HUES64 (cell line): ENCODE measurements at regions not wholly inside any gene's neighbourhood (a gene's known extent, or its start where the extent isn't known, plus 50 kb on each side); places are given as distances from the start of the nearest gene placed in this dataset.

ENCODE experiments used
- H3K27ac ChIP-seq: 2 replicates; pipeline ENCODE4 v1.7.0; 2013; ENCODE audit warnings: low read depth, low read length, inconsistent platforms
- H3K27me3 ChIP-seq: 2 replicates; pipeline ENCODE4 v1.6.1; 2013; ENCODE audit warnings: mild to moderate bottlenecking, low read length; ENCODE audit not compliant: insufficient read depth
- H3K36me3 ChIP-seq: 2 replicates; pipeline ENCODE4 v1.6.1; 2013; ENCODE audit warnings: mild to moderate bottlenecking, low read length; ENCODE audit not compliant: insufficient read depth
- H3K4me1 ChIP-seq: 2 replicates; pipeline ENCODE4 v1.6.1; 2013; ENCODE audit warnings: mild to moderate bottlenecking, low read length, moderate library complexity; ENCODE audit not compliant: insufficient read depth
- H3K4me3 ChIP-seq: 2 replicates; pipeline ENCODE4 v1.5.1; 2013; ENCODE audit warnings: mild to moderate bottlenecking, low read length, moderate library complexity
- H3K9ac ChIP-seq: 2 replicates; pipeline ENCODE4 v1.6.1; 2013; ENCODE audit warnings: mild to moderate bottlenecking, low read depth, low read length
- H3K9me3 ChIP-seq: 2 replicates; pipeline ENCODE4 v1.6.1; 2013; ENCODE audit warnings: low read depth, low read length; ENCODE audit not compliant: insufficient read depth
- WGBS: fragments of 150-250, 120-280 bp; methylation state at CpG from one replicate; pipeline ENCODE4 v1.1.7; 2013; ENCODE audit warnings: missing lambda C conversion rate; 5-methylcytosine and 5-hydroxymethylcytosine counted together

DNA sequence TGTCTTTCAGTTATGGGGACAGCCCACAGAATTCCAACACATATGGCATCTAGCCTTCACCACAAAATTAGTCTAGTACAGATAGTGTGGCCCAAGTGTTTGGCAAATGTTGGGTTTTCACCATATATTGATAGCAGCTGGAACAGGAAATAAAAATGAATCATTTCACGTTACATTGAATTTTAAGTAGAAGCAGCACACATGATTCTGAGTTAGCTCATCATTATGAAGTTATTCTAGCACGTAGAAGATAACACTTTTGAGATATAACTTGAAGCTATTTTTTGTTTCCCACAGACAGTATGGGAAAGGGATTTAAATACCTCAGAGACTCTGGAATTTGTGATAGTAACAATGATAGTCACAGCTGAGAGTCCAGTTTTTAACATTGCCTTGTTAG is 118.7 kb downstream of the FAT4 start:
- Histone ChIP-seq H3K9ac (no peak overlapping the region), H3K27ac (no peak overlapping the region), H3K36me3 (no peaks in the 10 kb centered on the region; the same call in 1 of the 2 replicates), H3K27me3 (no peaks in the 10 kb centered on the region), H3K4me1 (0 out of 2 replicates have a peak, but pooled peaks cover 3% of the 10 kb centered on the region), H3K9me3 (no peaks in the 10 kb centered on the region), H3K4me3 (no peak overlapping the region)
- 96% methylated on average over 2 of the region's 2 CpGs for WGBS

DNA sequence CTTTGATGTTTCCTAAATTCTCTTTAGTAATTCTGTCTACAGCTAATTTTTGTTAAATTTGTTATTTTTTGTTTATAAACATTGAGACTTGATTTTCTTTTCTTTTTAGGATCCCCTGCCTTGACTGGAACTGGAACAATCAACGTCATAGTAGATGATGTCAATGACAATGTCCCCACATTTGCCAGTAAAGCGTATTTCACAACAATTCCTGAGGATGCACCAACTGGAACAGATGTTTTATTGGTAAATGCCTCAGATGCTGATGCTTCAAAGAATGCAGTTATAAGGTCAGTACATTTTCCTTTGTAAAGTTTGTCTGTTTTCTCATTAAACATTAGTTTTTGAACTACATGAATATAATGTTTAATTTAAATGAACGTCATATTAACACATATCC is 119.4 kb downstream of the FAT4 start:
- Histone ChIP-seq H3K9ac (no peak overlapping the region), H3K4me3 (no peak overlapping the region)
- 98% methylated on average over 2 of the region's 3 CpGs for WGBS

DNA sequence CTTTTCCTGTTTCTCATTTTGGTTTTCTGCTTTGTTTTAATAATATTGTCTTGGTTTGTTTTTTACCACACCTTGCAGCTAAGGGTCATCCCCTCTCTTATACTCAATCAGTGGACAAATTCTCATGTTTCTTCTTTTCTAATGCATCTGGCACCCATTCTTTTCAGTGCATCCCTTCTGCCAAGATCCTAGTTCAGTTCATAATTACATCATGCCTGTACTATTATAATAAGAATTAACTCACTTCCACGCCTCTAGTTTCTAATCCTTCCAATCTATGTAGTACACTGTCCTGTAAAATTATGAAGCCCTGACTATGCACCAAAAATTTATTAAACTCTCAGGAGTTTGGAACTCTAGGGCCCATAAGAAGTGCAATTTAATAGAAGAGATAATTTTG is 126.1 kb downstream of the FAT4 start:
- WGBS: 91% methylated on average over 1 of the region's 1 CpG
- H3K9ac ChIP-seq: no peak overlapping the region
- H3K27me3 ChIP-seq: no peaks in the 10 kb centered on the region
- H3K4me3 ChIP-seq: no peak overlapping the region
- no peak overlapping the region for H3K27ac ChIP-seq
- H3K4me1 ChIP-seq: no peaks in the 10 kb centered on the region
- no peaks in the 10 kb centered on the region for H3K9me3 ChIP-seq
- no peaks in the 10 kb centered on the region for H3K36me3 ChIP-seq

More for the DNA sequence above, 119.4 kb downstream of the FAT4 start:
- Histone ChIP-seq H3K4me1 (0 out of 2 replicates have a peak, but pooled peaks cover 3% of the 10 kb centered on the region), H3K9me3 (no peaks in the 10 kb centered on the region), H3K36me3 (no peaks in the 10 kb centered on the region; the same call in 1 of the 2 replicates), H3K27ac (no peak overlapping the region), H3K27me3 (no peaks in the 10 kb centered on the region)

DNA sequence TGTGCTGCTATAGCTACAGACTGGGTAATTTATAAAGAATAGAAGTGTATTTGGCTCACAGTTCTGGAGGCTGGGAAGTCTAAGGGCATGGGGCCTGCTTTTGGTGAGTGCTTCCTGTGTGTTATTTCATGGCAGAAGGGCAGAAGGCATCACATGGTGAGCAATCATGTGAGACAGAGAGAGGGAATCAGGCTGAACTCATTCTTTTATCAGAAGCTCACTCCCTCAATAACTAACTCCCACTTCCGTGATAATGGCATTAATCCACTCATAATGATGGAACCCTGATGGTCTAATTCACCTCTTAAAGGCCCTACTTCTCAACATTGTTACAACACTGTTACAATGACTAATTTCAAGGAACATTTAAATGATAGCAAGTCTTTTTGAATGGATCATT is 129.4 kb downstream of the FAT4 start:
- H3K4me3 ChIP-seq: no peak overlapping the region
- WGBS: 93% methylated on average over 1 of the region's 1 CpG
- no peaks in the 10 kb centered on the region for H3K9me3 ChIP-seq
- no peaks in the 10 kb centered on the region for H3K36me3 ChIP-seq
- H3K4me1 ChIP-seq: no peaks in the 10 kb centered on the region
- no peak overlapping the region for H3K9ac ChIP-seq
- H3K27ac ChIP-seq: no peak overlapping the region
- H3K27me3 ChIP-seq: no peaks in the 10 kb centered on the region

DNA sequence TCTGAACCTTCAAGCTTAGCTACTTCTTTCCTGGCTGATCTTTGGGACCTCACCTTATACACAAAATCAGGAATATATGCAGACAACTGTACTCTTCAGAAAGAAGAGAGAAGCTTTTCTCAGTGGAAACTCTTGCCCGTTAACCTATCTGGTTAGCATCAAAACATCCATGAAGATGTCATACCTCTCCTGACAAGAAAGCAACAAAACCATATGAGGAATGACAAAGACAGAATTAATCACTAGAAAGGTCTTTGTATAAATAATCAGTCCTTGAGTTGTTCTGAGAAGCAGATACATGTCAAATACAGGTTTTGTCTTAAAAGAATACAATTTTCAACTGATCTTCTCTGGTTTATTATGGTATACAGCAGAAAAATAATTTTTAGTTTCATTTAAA is 130.8 kb downstream of the FAT4 start:
- Histone ChIP-seq H3K27ac (no peak overlapping the region), H3K9me3 (no peaks in the 10 kb centered on the region), H3K4me3 (no peak overlapping the region), H3K4me1 (no peaks in the 10 kb centered on the region), H3K27me3 (no peaks in the 10 kb centered on the region), H3K36me3 (0 out of 2 replicates have a peak, but pooled peaks cover 5% of the 10 kb centered on the region), H3K9ac (no peak overlapping the region)
- WGBS: 100% methylated on average over 1 of the region's 1 CpG

DNA sequence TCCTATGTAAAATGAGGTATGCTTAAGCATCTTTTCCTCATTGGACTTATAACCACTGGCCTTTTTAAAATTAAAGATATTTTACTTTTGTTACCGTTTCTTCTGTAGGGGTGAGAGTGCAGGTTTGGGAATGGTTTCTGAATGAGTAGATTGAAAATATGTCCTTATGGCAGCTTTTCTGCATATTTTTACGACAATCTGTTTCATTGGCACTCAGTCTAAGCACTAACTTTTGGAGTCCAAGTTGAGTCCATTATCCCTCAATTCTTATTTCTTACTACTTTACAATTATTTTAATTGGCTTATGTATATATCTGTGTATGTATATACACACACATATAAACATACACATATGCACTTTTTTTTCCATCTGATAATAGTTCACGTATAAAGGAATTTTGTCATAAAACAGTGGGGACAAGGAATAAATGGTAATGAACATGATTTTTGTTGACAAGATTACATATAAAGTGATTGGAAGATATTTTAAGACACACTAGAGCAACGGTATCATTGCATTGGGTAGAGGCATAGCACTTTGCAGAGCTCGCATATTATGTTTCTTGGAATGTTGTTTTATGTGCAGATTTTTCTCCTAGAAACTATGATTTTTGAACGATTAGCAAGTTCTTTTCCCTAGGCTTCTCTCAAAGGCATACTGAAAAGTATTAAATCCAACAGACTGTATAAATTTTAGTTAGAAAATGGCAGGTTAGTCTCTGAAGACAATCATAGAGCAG is 133.0 kb downstream of the FAT4 start:
- WGBS: 90% methylated on average over 3 of the region's 6 CpGs
- 0 out of 2 replicates have a peak, but pooled peaks cover 5% of the 10 kb centered on the region for H3K36me3 ChIP-seq
- no peak overlapping the region for H3K27ac ChIP-seq
- H3K4me1 ChIP-seq: no peaks in the 10 kb centered on the region
- H3K9ac ChIP-seq: no peak overlapping the region
- no peak overlapping the region for H3K4me3 ChIP-seq
- H3K9me3 ChIP-seq: no peaks in the 10 kb centered on the region
- H3K27me3 ChIP-seq: no peaks in the 10 kb centered on the region

DNA sequence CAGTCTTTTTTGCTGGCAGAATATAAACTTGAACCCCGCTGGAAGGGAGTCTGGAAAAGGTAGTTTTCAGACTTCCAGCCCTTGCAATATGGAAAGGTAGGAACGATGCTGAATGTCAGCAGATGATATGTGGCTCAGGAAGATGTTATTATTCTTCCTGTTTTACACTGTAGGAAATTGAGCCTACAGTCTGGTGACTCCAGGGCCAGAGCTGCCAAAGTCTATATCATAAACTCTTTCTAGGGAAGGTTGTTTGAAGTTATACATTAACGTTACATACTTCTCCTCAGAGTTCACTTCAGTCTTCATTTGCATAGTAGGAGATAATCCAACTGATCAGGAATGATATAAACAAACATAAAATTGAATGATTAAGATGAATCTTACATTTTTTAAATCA is 141.3 kb downstream of the FAT4 start:
- WGBS: 96% methylated on average over 2 of the region's 3 CpGs

DNA sequence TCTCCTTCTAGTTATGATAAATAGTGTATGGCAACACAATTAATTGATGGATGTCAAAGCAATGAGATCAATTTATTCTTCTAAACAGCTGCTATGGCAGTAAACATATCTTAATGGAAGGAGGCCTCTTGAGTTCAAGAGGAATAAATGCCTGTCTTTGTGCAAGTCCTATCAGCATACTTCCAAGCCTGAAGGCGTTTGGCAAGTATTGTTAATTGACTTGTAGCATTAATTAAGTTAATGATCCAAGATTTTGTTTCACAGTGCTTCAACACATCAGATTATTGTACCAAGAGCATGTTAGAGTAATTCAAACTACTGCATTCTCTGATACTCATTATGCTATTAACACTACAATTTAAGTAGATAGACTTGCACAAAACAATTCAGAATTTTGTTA is 144.8 kb downstream of the FAT4 start:
- Histone ChIP-seq H3K9ac (no peak overlapping the region), H3K4me1 (peaks cover 16% of the 10 kb centered on the region), H3K4me3 (no peak overlapping the region), H3K36me3 (no peaks in the 10 kb centered on the region), H3K27ac (no peak overlapping the region), H3K27me3 (no peaks in the 10 kb centered on the region), H3K9me3 (no peaks in the 10 kb centered on the region)
- 88% methylated on average over 1 of the region's 1 CpG for WGBS

More for the DNA sequence above, 141.3 kb downstream of the FAT4 start:
- no peak overlapping the region for H3K9ac ChIP-seq
- H3K27me3 ChIP-seq: no peaks in the 10 kb centered on the region
- no peak overlapping the region for H3K4me3 ChIP-seq
- no peak overlapping the region for H3K27ac ChIP-seq
- H3K4me1 ChIP-seq: 0 out of 2 replicates have a peak, but pooled peaks cover 4% of the 10 kb centered on the region
- no peaks in the 10 kb centered on the region for H3K36me3 ChIP-seq
- no peaks in the 10 kb centered on the region for H3K9me3 ChIP-seq

DNA sequence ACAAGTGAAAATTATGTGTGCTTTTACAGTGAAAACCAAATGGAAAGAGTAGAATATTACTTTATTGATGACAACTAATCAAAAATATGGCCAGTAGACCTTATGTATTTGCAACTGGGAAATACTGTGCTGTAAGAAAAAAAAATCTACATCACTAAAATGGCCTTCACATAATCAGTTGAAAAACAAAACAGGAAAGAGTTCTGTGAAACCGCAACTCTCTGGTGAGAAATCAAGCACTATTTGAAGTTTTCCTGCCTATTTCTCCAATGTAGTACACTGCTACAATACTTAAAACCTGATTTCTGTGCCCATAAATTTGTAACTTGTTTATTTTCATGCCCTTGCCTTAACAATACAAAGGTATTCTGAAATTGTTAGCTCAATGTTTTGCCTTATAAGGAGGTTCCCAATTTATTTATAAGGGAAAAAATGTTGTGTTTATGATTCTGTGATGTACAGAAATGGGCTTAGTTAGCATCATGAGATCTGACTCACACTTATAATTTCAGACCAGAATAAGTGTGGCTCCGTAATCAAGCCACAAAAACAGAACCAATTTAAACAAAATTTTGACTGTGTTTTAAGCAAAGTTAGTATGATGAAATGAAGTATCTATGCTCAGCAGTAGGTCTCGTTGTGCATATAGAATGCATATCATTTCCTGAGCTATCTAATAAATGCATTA is 147.1 kb downstream of the FAT4 start:
- no peaks in the 10 kb centered on the region for H3K9me3 ChIP-seq
- H3K36me3 ChIP-seq: no peaks in the 10 kb centered on the region
- H3K27ac ChIP-seq: peak overlapping the region; percentile 9; the same call in 1 of the 2 replicates
- peaks cover 16% of the 10 kb centered on the region for H3K4me1 ChIP-seq
- 97% methylated on average over 2 of the region's 3 CpGs for WGBS
- no peaks in the 10 kb centered on the region for H3K27me3 ChIP-seq
- H3K9ac ChIP-seq: no peak overlapping the region
- H3K4me3 ChIP-seq: no peak overlapping the region

DNA sequence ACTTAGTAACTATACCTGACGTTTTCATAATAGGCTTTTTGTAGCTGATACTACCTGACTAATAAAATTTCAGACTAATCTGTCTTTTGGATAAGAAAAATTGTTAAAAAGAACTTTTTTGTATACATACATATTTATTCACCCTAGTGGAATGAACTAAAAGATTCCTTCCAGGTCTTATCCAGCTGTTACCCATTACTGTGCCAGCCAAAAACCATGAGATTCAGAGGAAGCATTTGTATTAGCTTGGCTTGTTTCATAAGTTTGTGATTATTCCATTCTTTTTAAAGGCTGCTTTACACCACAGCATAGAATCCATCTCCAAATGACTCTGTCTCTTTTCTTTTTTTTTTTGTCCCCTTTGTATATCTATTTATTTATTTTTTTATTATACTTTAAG is 149.4 kb downstream of the FAT4 start:
- no CpG with 5 or more reads among the region's 1 CpG for WGBS
- H3K27me3 ChIP-seq: no peaks in the 10 kb centered on the region
- no peak overlapping the region for H3K4me3 ChIP-seq
- H3K36me3 ChIP-seq: no peaks in the 10 kb centered on the region
- peaks cover 12% of the 10 kb centered on the region for H3K4me1 ChIP-seq
- no peak overlapping the region for H3K27ac ChIP-seq
- H3K9me3 ChIP-seq: no peaks in the 10 kb centered on the region
- H3K9ac ChIP-seq: no peak overlapping the region

DNA sequence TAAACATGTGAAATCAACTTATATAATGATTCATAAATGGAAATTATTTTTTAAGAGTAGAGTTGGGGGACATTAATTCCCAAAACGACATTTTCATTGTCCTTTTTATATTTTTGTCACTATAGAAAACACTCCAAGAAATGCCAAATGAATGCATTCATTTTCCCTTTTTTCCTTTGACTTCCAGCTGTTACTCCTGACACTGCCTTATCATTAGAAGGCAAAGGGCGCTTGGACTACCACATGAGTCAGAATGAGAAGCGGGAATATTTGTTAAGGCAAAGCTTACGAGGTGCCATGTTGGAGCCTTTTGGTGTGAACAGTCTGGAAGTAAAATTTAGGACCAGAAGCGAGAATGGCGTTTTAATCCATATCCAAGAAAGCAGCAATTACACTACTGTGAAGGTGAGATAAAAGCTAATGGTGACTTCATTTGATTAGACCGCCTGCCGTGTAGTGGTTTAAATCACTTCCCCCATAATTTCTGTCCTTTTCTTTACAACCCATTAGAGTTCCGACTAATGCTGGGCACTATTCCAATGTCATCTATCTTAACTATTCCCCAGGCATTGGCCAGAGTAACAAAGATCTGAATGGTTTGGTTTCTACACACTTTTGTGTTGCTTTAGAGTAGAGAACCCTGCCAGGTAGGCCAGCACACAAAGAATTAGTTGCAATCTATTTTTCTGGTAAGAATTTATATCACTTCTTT is 166.7 kb downstream of the FAT4 start:
- Histone ChIP-seq H3K9ac (no peak overlapping the region), H3K4me3 (no peak overlapping the region), H3K36me3 (0 out of 2 replicates have a peak, but pooled peaks cover 4% of the 10 kb centered on the region), H3K27me3 (no peaks in the 10 kb centered on the region), H3K9me3 (no peaks in the 10 kb centered on the region), H3K27ac (no peak overlapping the region), H3K4me1 (no peaks in the 10 kb centered on the region)
- 81% methylated on average over 9 of the region's 9 CpGs for WGBS
